HEK293 (cell line): ENCODE measurements at regions not wholly inside any gene's neighbourhood (a gene's known extent, or its start where the extent isn't known, plus 50 kb on each side); places are given as distances from the start of the nearest gene placed in this dataset.

ENCODE experiments used
- FEZF1 ChIP-seq: fragments of 450-650 bp; formaldehyde crosslinking; IDR thresholded peaks from 2 replicates; pipeline ENCODE4 v1.5.1; 2016; ENCODE audit warnings: missing biosample characterization, missing genetic modification characterization
- TCF7L2 ChIP-seq: IDR thresholded peaks from 2 replicates; pipeline ENCODE4 v1.6.1; 2011; ENCODE audit warnings: low read depth, mild to moderate bottlenecking, inconsistent platforms, low read length, moderate library complexity, borderline replicate concordance
- ZBTB17 ChIP-seq: fragments of 450-650 bp; formaldehyde crosslinking; IDR thresholded peaks from 2 replicates; pipeline ENCODE4 v1.5.1; 2016; ENCODE audit warnings: missing biosample characterization, missing genetic modification characterization
- ZFP3 ChIP-seq: fragments of 450-650 bp; formaldehyde crosslinking; IDR thresholded peaks from 2 replicates; pipeline ENCODE4 v1.5.1; 2016; ENCODE audit warnings: low read depth, missing biosample characterization, missing genetic modification characterization
- ZNF112 ChIP-seq: fragments of 450-650 bp; formaldehyde crosslinking; IDR thresholded peaks from 2 replicates; pipeline ENCODE4 v1.5.0; 2017; ENCODE audit warnings: missing biosample characterization, missing genetic modification characterization
- TF ChIP-seq, protein P1 (sequence below): fragments of 450-650 bp; formaldehyde crosslinking; IDR thresholded peaks from 2 replicates; pipeline ENCODE4 v1.5.1; 2016; ENCODE audit warnings: missing biosample characterization, missing genetic modification characterization
- TF ChIP-seq, protein P2 (sequence below): fragments of 450-650 bp; formaldehyde crosslinking; IDR thresholded peaks from 2 replicates; pipeline ENCODE4 v1.5.1; 2016; ENCODE audit warnings: missing biosample characterization, missing genetic modification characterization, low read depth
- TF ChIP-seq, protein P3 (sequence below): fragments of 450-650 bp; formaldehyde crosslinking; IDR thresholded peaks from 2 replicates; pipeline ENCODE4 v1.5.1; 2016; ENCODE audit warnings: missing biosample characterization, missing genetic modification characterization

DNA sequence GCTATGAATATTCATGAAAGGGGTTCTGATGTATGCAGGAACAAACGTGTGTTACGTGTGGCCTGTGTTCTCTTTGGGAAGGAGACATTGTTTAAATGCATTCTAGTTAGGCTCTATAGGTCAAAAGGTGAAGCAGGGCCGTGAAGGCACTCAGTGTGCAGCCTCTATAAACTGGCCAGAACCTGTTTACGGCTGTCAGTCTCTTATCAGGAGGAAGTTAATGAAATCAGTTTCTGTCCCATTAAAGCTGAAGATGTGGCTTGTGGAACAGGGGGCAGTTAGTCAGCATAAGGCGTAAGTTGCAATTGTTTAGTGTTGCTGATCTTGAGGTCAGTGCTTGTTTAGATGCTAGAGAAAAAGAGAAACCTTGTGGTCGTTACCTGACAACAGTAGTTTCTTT lies 111.5 kb upstream of the KCNG1 start:
- TF ChIP-seq, protein P1, sequence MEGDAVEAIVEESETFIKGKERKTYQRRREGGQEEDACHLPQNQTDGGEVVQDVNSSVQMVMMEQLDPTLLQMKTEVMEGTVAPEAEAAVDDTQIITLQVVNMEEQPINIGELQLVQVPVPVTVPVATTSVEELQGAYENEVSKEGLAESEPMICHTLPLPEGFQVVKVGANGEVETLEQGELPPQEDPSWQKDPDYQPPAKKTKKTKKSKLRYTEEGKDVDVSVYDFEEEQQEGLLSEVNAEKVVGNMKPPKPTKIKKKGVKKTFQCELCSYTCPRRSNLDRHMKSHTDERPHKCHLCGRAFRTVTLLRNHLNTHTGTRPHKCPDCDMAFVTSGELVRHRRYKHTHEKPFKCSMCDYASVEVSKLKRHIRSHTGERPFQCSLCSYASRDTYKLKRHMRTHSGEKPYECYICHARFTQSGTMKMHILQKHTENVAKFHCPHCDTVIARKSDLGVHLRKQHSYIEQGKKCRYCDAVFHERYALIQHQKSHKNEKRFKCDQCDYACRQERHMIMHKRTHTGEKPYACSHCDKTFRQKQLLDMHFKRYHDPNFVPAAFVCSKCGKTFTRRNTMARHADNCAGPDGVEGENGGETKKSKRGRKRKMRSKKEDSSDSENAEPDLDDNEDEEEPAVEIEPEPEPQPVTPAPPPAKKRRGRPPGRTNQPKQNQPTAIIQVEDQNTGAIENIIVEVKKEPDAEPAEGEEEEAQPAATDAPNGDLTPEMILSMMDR, result no peak
- TF ChIP-seq, protein P2, sequence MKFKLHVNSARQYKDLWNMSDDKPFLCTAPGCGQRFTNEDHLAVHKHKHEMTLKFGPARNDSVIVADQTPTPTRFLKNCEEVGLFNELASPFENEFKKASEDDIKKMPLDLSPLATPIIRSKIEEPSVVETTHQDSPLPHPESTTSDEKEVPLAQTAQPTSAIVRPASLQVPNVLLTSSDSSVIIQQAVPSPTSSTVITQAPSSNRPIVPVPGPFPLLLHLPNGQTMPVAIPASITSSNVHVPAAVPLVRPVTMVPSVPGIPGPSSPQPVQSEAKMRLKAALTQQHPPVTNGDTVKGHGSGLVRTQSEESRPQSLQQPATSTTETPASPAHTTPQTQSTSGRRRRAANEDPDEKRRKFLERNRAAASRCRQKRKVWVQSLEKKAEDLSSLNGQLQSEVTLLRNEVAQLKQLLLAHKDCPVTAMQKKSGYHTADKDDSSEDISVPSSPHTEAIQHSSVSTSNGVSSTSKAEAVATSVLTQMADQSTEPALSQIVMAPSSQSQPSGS (tag by site-specific recombination), result no peak
- TF ChIP-seq ZFP3 (tag by site-specific recombination) (no peak), TCF7L2 (no peak), FEZF1 (tag by site-specific recombination) (no peak), ZBTB17 (tag by site-specific recombination) (no peak), ZNF112 (tag by site-specific recombination) (no peak)
- TF ChIP-seq, protein P3, sequence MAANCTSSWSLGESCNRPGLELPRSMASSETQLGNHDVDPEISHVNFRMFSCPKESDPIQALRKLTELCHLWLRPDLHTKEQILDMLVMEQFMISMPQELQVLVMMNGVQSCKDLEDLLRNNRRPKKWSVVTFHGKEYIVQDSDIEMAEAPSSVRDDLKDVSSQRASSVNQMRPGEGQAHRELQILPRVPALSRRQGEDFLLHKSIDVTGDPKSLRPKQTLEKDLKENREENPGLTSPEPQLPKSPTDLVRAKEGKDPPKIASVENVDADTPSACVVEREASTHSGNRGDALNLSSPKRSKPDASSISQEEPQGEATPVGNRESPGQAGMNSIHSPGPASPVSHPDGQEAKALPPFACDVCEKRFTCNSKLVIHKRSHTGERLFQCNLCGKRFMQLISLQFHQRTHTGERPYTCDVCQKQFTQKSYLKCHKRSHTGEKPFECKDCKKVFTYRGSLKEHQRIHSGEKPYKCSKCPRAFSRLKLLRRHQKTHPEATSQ (tag by site-specific recombination), result no peak
